SU-DHL-6 (cell line): ENCODE measurements at regions not wholly inside any gene's neighbourhood (a gene's known extent, or its start where the extent isn't known, plus 50 kb on each side); places are given as distances from the start of the nearest gene placed in this dataset.

Experiments used
- CTCF ChIP-seq: fragments of 200-600 bp; sonication (generic); IDR thresholded peaks from one replicate; pipeline ENCODE4 v1.5.1; 2017; ENCODE audit warnings: antibody characterized with exemption, mild to moderate bottlenecking, low read length, moderate library complexity; ENCODE audit not compliant: insufficient read depth, poor library complexity, severe bottlenecking
- EZH2phosphoT487 ChIP-seq: fragments of 200-600 bp; sonication (generic), shearing (Covaris generic); conservative IDR thresholded peaks from 2 replicates; pipeline ENCODE4 v1.6.1; 2018; ENCODE audit warnings: mild to moderate bottlenecking, antibody characterized with exemption, low read length, moderate library complexity, mixed read lengths

- no peak for TF ChIP-seq CTCF
- TF ChIP-seq EZH2phosphoT487, result no peak
Observed at GRCh38 chr5:97877588-97877987, 694.5 kb upstream of the RIOK2 start.
